ENCODE measurements at regions not wholly inside any gene's neighbourhood (a gene's known extent, or its start where the extent isn't known, plus 50 kb on each side); places are given as distances from the start of the nearest gene placed in this dataset.
"Not testable (repeated sequence)": the region's sequence is repeated elsewhere in the genome, so short reads cannot be mapped to it uniquely, and the experiment has no call there.

DNA sequence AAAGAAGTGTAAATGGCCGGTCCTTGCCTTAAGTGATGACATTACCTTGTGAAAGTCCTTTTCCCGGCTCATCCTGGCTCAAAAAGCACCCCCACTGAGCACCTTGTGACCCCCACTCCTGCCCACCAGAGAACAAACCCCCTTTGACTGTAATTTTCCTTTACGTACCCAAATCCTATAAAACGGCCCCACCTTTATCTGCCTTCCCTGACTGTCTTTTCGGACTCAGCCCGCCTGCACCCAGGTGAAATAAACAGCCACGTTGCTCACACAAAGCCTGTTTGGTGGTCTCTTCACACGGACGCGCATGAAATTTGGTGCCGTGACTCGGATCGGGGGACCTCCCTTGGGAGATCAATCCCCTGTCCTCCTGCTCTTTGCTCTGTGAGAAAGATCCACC is 112.4 kb downstream of the NPY start:
- DNase-seq, result not testable (repeated sequence)

DNA sequence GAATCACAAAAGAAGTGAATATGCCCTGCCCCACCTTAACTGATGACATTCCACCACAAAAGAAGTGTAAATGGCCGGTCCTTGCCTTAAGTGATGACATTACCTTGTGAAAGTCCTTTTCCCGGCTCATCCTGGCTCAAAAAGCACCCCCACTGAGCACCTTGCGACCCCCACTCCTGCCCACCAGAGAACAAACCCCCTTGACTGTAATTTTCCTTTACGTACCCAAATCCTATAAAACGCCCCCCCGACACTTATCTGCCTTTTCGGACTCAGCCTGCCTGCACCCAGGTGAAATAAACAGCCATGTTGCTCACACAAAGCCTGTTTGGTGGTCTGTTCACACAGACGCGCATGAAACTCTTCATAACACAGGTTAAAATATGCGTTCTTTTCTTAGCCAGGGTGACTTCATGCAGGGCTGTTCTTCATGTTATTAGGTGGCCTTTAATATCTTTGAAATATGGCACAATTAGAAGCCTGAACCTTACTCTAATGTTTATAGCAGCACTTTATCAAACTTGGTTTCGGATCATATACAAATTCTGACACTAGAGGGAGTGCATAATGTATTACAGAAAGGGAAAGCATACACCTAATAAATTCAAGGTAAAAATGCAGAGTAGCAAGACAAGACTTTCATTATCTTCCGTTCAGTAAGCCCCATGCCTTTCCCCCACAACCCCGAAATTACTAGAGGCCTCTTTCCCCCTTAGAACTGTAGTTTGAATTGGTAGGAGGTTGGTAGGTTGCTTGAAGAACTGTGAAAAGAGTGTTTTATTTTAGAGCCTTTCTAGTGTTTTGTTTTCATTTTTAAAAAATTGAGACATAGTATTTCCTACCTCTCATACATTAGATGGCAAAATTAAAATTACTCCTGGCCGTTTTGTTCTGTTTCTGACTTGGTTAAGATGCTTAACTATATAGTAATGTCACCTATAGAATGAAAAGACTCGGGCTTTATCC is 117.9 kb downstream of the NPY start:
- no peak for DNase-seq

DNA sequence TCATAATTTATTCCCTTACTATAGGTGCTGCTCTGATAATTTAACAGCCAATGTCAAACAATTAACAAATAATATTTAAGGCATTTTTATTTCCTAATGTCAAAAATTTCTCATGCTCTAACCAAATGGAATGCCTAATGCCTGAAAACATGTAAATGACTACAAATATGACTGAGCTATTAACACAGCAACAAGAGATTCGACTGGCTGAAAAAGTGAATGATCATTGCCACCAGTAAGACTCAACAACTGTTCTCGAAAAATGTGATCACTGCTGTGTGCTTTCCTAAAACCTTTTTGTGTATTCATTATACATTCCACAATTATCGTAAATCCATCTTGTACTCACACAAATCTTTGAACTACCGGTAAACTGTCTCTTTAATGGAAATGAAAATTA is 118.7 kb downstream of the NPY start:
- DNase-seq, result no peak

DNA sequence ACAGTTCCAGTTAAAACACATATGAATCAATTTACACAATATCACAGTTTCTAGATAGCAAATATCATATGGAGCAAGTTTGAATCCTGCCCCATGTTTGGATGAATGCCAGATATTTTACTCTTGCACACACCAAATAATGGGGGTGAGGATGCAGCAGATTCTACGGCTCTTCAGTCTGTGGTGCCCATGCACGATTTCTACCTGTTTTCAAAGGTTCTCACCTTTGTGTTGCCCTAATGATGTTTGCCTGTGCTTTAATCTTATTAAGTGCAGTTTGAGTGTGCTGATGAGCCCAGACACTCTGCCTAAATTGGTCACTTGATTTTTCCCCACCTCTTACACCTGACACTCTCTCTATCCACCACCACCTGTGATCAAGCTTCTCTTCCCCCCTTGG is 119.6 kb downstream of the NPY start:
- DNase-seq, result no peak

DNA sequence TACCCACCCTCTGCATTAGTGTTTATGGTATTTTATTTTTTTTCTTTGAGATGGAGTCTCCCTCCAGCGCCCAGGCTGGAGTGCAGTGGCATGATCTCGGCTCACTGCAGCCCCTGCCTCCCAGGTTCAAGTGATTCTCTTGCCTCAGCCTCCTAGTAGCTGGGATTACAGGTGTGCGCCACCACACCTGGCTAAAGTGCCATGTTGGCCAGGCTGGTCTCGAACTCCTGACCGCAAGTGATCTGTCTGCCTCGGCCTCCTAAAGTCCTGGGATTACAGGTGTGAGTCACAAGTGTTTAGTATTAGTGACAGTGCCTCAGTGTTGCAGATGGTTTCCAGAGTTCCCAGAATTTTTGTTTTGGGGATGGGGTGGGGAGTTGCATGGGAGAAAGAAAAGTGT is 120.3 kb downstream of the NPY start:
- no peak for DNase-seq

DNA sequence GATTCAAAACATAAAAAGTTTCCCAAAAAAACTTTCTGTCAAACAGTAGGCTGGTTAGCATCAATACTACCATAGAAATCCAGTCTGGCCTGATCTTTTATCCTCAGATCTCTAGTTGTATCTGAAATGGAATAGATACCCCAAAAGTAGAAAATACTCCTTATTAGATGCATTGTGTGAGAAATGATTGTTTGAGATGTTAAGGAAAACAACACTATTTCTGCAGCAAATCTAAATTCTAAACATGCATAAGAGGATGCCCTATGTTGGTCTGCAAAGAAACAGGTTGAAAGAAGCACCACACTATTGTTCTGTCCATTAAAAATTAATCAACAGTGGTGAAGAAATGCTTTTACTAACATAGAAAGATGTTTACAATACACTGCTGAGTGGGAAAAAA is 121.0 kb downstream of the NPY start:
- DNase-seq, result no peak

DNA sequence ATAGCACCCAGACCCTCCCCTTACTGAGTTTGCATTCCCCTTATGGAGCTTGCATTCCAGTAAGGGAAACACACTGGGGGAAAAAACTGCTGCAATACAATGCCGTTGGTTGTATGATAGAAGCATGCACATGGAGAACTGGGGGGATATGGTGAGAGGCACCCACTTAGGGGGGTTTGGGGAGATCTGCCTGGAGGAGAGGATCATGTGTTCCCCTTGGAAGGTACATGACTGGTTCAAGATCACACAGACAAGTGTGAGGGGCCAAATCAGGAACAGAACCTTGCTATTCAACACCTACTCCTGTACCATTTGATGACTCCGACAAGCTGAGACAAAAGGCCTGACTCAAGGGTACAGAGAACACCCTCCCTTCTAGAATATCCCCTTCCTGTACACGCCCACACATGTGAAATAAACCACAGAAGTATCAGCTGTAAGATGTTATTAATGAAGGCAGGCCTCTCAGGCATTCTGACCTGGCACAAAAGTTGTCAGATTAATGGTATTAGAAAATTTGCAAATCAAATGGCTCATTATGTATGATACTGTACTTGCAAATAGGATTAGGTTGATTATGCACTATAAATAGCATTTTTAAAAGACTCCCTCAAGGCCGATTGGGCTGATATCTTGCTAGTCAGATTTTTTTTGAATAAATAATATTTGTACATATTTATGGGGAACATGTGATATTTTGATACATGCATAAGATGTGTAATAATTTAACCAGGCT is 122.2 kb downstream of the NPY start:
- DNase-seq, result no peak

DNA sequence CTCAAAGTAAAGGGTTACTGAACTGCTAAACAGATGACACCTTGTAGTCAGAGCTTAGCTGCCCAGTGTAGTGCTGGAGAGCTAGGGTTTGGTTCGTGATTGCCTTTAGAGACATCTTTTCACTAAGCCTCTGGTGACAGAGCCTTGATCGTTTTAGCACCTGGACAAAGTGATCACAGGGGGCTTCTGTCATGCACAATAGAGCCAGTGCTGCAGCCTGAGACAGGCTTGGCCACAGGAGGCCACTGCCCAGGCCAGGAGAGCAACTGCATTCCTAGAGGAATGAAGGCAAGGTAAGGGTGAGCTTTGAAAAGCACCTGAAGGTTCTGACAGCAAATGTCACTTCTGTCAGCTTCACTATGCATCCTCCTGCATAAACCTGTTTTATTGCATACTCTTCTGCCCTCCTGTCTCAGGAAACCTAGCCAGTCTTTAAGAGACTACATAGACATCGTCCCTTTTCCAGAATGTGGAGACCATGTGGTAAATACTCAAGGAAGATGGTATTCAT is 122.9 kb downstream of the NPY start:
- no peak for DNase-seq

DNA sequence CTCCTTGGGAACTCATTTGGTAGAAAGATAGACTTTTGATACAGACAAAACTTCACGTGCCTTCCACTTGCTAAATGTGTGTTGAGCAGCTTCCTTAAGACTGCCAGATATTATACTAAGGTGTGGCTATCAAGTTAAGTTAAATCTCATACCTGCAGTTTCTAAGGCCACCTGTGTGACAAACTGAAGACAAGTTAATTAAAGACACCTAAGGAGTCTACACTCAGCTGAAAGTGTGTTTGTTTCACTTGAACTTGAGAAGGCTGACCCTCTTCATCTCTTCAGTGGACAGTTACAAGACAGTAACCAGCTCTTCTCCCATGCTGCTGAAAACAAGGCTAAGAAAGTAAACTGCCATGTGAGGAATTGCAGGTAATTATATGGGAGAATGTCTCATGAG is 124.0 kb downstream of the NPY start:
- no peak for DNase-seq

DNA sequence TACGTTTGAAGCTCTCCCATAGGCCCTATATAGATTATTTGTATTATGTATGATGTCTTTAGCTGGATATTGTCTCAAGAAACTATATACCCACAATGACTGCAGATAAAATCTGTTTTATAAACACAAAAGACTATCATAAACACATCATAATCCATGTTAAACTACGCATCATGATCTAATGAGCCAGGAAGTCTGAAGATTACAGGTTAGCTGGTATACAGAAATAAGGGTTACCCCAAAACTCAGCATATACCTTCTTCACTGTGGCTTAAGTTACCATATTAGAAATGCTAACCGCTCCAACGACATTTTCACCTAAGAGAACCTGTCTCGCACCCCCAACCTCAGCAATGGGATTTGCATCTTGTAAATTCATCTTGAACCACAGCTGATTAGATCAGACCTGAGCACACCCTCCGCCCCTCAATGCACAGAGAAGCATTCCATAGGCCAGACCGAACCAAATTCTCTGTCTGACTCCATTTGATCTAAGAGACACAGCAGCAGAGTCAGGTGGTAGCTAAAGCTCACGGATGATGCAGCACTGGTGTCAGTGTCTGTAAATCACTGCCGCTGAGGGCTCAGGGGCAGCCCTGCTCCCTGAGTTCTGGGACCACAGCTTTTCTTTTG is 124.9 kb downstream of the NPY start:
- no peak for DNase-seq

DNA sequence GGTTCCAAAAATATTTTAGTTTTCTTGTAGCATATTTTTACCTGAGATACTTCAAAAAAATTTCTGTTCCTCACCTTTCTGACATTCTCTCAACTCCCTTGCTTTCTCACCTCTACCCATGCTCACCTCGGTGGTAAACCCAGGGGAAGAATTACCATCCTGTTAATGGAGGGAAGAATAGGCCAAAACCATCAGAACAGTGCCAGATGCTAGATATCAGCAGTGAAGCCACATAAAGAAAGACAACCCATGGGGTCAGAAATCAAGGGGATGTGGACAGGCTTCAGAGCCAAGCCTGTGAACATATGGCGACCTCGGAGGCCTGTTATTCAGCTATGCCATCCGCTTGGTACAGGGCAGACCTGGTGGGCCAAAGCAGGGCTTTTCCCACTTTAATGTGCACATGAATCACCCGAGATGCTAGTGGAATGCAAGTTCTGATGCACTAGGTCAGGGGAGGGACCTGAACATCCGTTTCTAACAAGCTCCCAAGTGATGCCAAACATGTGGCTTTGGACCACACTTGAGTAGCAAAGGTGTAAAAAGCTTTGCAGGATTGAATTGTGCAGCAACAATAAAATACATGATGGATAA is 125.5 kb downstream of the NPY start:
- no peak for DNase-seq

DNA sequence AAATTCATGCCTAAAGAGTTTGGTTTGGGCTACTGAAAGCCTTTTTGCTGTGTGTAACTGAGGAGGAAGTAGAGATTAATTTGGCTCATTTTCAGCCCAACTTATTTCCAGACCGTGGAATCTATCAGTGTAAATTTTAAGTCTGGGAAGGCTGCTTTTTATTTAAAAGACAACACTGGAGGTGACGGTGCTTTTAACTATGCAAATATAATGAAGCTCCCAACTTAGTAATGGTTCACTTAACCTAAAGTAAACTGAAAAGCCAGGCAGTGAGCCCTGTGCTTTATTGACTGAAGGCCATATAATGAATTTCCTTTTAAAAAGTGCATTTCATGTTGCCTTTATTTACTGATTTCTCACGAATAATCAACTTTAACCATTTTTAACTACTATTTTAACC is 127.2 kb downstream of the NPY start:
- no peak for DNase-seq

DNA sequence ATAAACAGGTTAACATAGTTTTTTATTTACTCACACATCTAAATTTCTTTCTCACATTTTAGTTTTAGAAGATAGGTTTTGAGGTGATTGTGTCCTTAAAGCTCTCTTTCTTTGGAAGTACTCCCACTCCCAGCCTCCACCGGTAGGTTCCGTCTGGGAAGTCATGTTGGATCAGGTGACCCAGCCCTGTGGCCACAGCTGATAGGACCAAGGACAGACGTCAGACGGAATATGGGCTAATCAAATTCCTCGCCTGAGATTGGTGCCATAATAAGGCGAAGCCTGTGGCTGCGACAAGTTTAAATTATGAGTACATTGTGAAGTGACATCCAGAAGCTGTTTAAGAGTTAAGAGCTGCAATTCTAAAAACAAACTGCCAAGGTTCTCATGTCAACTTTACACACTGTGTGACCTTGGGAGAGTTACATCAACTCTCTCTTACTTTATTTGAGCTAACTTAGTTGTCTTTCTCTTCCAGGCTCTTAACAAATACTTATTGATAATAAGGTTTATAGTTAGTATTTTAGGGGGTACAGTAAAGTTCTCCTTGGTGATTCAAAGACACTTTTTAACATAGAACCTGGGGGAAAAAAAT is 133.6 kb downstream of the NPY start:
- no peak for DNase-seq

DNA sequence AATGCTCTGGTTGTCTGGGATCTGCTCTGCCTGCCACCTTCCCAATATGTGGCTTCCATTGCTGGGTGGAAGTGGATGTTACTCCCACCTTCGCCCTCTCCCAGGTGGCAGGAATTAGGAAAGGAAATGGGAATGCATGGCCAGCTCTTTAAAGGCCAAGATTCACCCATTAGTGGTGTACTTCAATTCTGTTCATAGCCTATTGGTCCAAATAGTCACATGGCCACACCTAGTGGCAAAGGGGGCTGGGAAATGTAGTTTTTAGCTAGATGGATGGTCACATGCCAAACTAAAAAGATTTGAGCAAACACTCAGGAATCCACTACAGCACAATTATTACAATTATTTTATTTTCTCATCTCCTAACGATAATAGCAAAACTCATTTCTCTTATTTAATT is 135.1 kb downstream of the NPY start:
- DNase-seq, result no peak

DNA sequence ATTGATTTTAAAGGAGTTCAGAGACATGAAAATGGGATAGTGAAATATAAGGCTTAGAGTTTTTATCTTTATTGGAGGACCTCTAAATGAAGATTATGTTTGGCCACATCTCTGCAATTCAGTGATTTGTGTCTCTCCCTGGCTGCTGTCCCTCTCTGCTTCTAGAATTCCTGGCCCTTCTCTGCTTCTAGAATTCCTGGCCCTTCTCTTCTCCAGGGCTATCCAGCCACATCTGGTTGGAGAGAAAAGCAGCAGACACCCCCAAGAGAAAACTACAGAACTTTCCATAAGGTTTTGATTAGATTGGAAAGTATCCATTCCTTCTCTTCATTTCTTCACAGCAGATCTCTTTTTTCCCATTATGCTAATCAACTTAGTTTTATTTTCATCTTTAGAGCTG is 135.5 kb downstream of the NPY start:
- DNase-seq, result no peak

DNA sequence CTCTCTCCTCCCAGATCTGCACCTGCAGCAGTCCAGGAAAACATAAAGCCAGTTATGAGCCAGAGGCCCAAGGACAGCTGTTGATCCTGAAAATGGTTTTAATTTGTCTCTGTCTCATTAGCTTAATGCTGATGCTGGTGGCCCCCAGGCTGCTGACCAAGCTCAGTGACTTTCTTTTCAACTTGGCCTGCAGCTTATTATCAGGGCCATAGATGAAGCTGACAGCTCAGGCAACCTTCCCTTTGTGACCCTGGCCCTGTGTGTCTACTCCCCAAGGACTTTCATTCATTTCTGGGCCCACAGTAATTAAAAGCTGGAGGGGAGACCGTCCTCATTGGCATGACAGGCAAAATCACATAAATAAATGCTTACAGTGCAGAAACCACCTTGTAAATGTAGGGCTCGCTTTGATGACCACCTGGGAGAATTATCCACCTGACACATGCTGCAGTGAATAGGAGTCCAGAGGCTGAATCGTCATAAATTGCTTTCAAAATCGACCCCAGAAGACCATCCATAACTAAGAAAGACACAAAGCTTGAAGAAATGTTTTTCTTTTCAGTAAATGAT is 138.5 kb downstream of the NPY start:
- no peak for DNase-seq

DNA sequence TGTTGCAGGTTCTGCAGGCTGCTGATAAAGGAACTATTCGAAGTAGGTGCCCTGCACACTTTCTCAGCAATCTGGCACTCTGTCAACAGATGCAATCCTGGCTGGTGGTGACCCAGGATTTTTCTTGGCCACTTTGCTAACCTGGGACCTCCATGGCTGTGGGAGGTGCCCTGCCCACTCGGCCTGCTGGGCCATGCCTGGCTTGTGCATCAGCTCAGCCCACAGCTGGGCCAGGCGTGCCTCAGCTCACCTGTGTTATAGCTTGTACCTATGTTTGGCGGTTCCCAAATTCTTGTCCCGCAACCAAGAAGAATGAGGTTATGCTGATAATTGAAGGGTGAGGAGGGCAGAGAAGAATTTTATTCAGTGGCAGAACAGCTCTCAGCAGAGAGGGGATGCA is 141.7 kb downstream of the NPY start:
- DNase-seq, result no peak

DNA sequence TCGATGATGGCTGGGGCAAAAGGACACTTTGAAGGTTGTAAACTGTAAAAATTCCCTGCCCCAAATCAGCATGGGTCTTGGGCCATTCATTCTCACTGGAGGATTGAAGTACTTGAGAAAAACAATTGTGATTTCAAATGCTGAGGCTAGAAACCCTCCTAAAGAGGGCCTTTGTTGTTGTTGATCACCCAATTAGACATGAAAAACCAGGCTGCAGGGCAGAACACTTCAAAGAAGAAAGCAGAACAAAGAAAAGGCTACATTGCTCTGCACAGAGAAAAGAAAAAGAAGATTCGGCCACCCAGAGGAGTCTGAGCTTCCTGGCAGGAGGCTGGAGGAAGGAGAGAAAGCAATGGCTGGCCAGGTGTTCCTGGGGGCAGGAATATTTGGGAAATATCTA is 143.1 kb downstream of the NPY start:
- no peak for DNase-seq

DNA sequence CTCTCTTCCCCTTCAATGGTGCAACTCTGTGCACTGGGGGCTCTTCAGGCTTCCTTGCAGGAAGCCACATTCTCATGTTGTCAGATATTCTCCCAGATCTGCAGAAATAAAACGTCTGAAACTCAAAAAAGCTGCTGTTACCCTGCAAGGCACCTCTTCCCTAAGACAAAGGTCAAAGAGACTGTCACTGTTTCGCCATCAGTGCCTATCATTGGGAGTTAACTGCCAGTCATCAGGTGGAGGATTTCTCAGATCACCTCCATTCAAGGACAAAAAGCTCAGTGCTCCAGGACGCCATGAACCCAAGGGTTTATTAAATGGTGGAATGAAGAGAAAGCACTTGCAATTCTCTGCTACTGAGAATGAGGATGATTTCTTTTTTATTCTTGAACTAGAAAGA is 144.6 kb upstream of the PALS2 start:
- no peak for DNase-seq

DNA sequence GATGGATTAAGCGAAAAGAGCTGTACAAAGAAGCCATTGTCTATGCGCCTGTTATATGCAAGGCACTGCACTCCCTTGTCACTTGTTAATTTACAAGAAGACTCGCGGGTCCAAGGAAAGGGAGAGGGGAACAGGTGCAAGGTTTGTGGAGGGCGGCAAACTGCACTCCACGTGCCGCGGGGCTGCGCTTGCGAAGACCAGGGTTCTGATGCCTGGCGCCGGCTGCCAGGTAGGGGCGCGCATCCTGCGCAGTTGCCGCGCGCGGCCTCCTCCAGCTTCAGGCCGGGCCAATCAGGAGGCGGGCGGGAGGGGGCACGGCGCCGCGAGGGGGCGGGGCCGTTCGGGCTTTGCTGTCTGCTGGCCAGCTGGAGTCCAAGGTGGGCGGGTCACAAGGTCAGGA is 140.6 kb upstream of the PALS2 start:
- no peak for DNase-seq

DNA sequence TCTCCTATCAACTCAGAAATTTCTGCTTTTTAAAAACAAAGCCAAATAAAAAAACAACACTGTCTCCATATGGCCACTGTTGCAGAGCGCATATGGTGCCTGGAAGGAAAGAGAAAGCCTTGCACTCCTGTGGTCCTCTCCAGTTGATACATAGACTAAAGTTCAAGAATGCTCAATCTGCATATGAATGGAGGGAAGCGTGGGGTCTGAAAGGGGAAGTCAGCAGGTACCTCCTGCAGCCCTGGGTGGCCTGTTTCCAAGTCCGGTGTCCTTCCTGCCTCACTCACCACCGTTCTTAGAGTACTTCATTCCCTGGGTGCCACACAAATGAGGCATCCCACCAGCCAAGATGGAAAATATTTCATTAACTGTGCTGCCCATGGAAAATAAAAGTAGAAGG is 138.3 kb upstream of the PALS2 start:
- no peak for DNase-seq

DNA sequence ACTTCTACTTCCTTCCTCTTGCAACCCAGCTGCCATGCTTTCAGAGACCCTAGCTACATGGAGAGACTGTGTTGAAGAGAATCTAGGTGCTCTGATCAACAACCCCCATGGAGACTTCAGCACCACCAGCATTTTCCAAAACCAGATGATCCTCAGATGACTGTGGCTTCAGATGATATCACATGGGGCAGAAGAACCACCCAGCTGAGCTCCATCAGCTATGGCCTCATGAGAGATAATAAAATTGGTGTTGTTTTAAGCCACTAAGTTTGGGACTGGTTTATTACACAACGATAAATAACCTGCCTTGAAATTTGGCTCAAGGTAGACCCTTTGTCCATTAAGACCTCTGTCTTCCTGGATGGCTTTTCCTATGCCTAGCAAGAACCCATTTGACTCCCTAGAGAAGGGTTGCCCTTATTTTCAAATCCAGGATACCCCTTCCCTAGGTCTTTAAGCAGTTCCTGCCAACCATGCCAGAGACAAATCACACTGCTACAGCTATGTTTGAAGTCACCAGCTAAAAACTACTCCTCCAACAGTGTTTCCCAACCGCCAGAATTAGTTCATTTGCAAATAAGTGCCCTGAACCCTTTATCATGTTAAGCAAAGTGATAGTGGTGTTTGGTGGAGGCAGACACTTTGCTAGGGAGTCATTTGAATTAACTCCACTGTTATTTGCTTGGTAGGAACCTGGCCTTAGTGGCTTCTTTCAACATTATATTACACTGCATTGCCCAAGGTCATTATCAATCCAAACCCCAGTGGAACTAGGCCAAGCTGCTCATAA is 136.9 kb upstream of the PALS2 start:
- DNase-seq, result no peak
